GM12892 (cell line): ENCODE measurements at regions not wholly inside any gene's neighbourhood (a gene's known extent, or its start where the extent isn't known, plus 50 kb on each side); places are given as distances from the start of the nearest gene placed in this dataset.

Experiments
- POLR2A ChIP-seq: IDR thresholded peaks from 2 replicates; pipeline ENCODE4 v1.6.1; 2011; ENCODE audit warnings: low read depth, low read length, control low read depth
- POLR2AphosphoS5 ChIP-seq: IDR thresholded peaks from 2 replicates; pipeline ENCODE4 v1.6.1; 2011; ENCODE audit warnings: low read depth, low read length, control low read depth

GRCh38 chr12:125996443-125996842 lies 931.2 kb downstream of the AACS start:
- no peak for TF ChIP-seq POLR2AphosphoS5
- TF ChIP-seq POLR2A, result no peak
